ENCODE measurements at regions not wholly inside any gene's neighbourhood (a gene's known extent, or its start where the extent isn't known, plus 50 kb on each side); places are given as distances from the start of the nearest gene placed in this dataset.

- Mint-ChIP-seq H3K4me3 (no peak overlapping the region), H3K4me1 (peaks cover 0 to 2% (median 0%) of the 10 kb centered on the region in 3 donors), H3K36me3 (no peaks in the 10 kb centered on the region), H3K27me3 (no peaks in the 10 kb centered on the region), H3K27ac (peak overlapping the region in 1 of 3 donors; percentile 60), H3K9me3 (peaks cover 2 to 23% (median 4%) of the 10 kb centered on the region in 3 donors)
Observed at GRCh38 chr9:13513286-13513685, 233.8 kb upstream of the MPDZ start.

- Mint-ChIP-seq H3K36me3 (no peaks in the 10 kb centered on the region), H3K27me3 (no peaks in the 10 kb centered on the region), H3K27ac (no peak overlapping the region), H3K4me1 (no peaks in the 10 kb centered on the region), H3K4me3 (no peak overlapping the region), H3K9me3 (peaks cover 2 to 7% (median 2%) of the 10 kb centered on the region in 3 donors)
Observed at GRCh38 chr9:13508681-13509080, 229.2 kb upstream of the MPDZ start.

GRCh38 chr9:13508086-13508485 is 228.6 kb upstream of the MPDZ start:
- Mint-ChIP-seq H3K4me3 (no peak overlapping the region), H3K36me3 (no peaks in the 10 kb centered on the region), H3K4me1 (no peaks in the 10 kb centered on the region), H3K27ac (no peak overlapping the region), H3K27me3 (no peaks in the 10 kb centered on the region), H3K9me3 (peaks cover 2 to 12% (median 6%) of the 10 kb centered on the region in 3 donors)

- no peaks in the 10 kb centered on the region for H3K36me3 Mint-ChIP-seq
- H3K4me3 Mint-ChIP-seq, result no peak overlapping the region
- H3K27ac Mint-ChIP-seq, result no peak overlapping the region
- no peaks in the 10 kb centered on the region for H3K27me3 Mint-ChIP-seq
- H3K4me1 Mint-ChIP-seq, result no peaks in the 10 kb centered on the region
- peaks cover 3 to 12% (median 6%) of the 10 kb centered on the region in 3 donors for H3K9me3 Mint-ChIP-seq
Observed at GRCh38 chr9:13505797-13506196, 226.3 kb upstream of the MPDZ start.

- H3K9me3 Mint-ChIP-seq, result peaks cover 3 to 7% (median 5%) of the 10 kb centered on the region in 3 donors
- no peak overlapping the region for H3K27ac Mint-ChIP-seq
- no peaks in the 10 kb centered on the region for H3K36me3 Mint-ChIP-seq
- H3K27me3 Mint-ChIP-seq, result no peaks in the 10 kb centered on the region
- no peaks in the 10 kb centered on the region for H3K4me1 Mint-ChIP-seq
- H3K4me3 Mint-ChIP-seq, result no peak overlapping the region
Observed at GRCh38 chr9:13503599-13503998, 224.1 kb upstream of the MPDZ start.

GRCh38 chr9:13502484-13502883 is 223.0 kb upstream of the MPDZ start:
- Mint-ChIP-seq H3K27ac (no peak overlapping the region), H3K4me1 (no peaks in the 10 kb centered on the region), H3K4me3 (no peak overlapping the region), H3K27me3 (no peaks in the 10 kb centered on the region), H3K36me3 (no peaks in the 10 kb centered on the region), H3K9me3 (peaks cover 3 to 7% (median 5%) of the 10 kb centered on the region in 3 donors)

GRCh38 chr9:13501018-13501417 is 221.5 kb upstream of the MPDZ start:
- Mint-ChIP-seq H3K4me3 (no peak overlapping the region), H3K4me1 (no peaks in the 10 kb centered on the region), H3K9me3 (peaks cover 5 to 7% (median 5%) of the 10 kb centered on the region in 3 donors), H3K27me3 (no peaks in the 10 kb centered on the region), H3K27ac (no peak overlapping the region), H3K36me3 (no peaks in the 10 kb centered on the region)

GRCh38 chr9:13500034-13500433 is 220.5 kb upstream of the MPDZ start:
- H3K27me3 Mint-ChIP-seq, result no peaks in the 10 kb centered on the region
- H3K27ac Mint-ChIP-seq, result no peak overlapping the region
- H3K4me1 Mint-ChIP-seq, result no peaks in the 10 kb centered on the region
- H3K36me3 Mint-ChIP-seq, result no peaks in the 10 kb centered on the region
- H3K4me3 Mint-ChIP-seq, result no peak overlapping the region
- H3K9me3 Mint-ChIP-seq, result peaks cover 5 to 12% (median 8%) of the 10 kb centered on the region in 3 donors

- no peak overlapping the region for H3K4me3 Mint-ChIP-seq
- H3K36me3 Mint-ChIP-seq, result no peaks in the 10 kb centered on the region
- H3K4me1 Mint-ChIP-seq, result no peaks in the 10 kb centered on the region
- no peak overlapping the region for H3K27ac Mint-ChIP-seq
- H3K27me3 Mint-ChIP-seq, result no peaks in the 10 kb centered on the region
- H3K9me3 Mint-ChIP-seq, result peaks cover 2 to 7% (median 4%) of the 10 kb centered on the region in 3 donors
Observed at GRCh38 chr9:13493697-13494096, 214.2 kb upstream of the MPDZ start.

GRCh38 chr9:13491493-13492424 is 212.3 kb upstream of the MPDZ start:
- H3K27me3 Mint-ChIP-seq, result no peaks in the 10 kb centered on the region
- H3K4me3 Mint-ChIP-seq, result no peak overlapping the region
- no peak overlapping the region for H3K27ac Mint-ChIP-seq

GRCh38 chr9:13491138-13491492 is 211.6 kb upstream of the MPDZ start:
- Mint-ChIP-seq H3K9me3 (peaks cover 2 to 7% (median 4%) of the 10 kb centered on the region in 3 donors), H3K27me3 (no peaks in the 10 kb centered on the region), H3K36me3 (no peaks in the 10 kb centered on the region), H3K27ac (no peak overlapping the region), H3K4me3 (no peak overlapping the region), H3K4me1 (no peaks in the 10 kb centered on the region)

More at GRCh38 chr9:13491493-13492424, 212.3 kb upstream of the MPDZ start:
- H3K4me1 Mint-ChIP-seq, result no peaks in the 10 kb centered on the region
- H3K9me3 Mint-ChIP-seq, result peaks cover 0 to 7% (median 4%) of the 10 kb centered on the region in 3 donors
- H3K36me3 Mint-ChIP-seq, result no peaks in the 10 kb centered on the region

- no peak overlapping the region for H3K27ac Mint-ChIP-seq
- no peak overlapping the region for H3K4me3 Mint-ChIP-seq
- peaks cover 0 to 4% (median 0%) of the 10 kb centered on the region in 3 donors for H3K4me1 Mint-ChIP-seq
- H3K9me3 Mint-ChIP-seq, result peaks cover 0 to 3% (median 2%) of the 10 kb centered on the region in 3 donors
- H3K27me3 Mint-ChIP-seq, result no peaks in the 10 kb centered on the region
- H3K36me3 Mint-ChIP-seq, result no peaks in the 10 kb centered on the region
Observed at GRCh38 chr9:13487936-13488335, 208.4 kb upstream of the MPDZ start.

GRCh38 chr9:13487498-13487897 is 208.0 kb upstream of the MPDZ start:
- peaks cover 0 to 4% (median 0%) of the 10 kb centered on the region in 3 donors for H3K4me1 Mint-ChIP-seq
- peaks cover 0 to 4% (median 3%) of the 10 kb centered on the region in 3 donors for H3K9me3 Mint-ChIP-seq
- H3K27ac Mint-ChIP-seq, result no peak overlapping the region
- no peaks in the 10 kb centered on the region for H3K27me3 Mint-ChIP-seq
- H3K4me3 Mint-ChIP-seq, result no peak overlapping the region
- no peaks in the 10 kb centered on the region for H3K36me3 Mint-ChIP-seq

- Mint-ChIP-seq H3K27me3 (no peaks in the 10 kb centered on the region), H3K36me3 (no peaks in the 10 kb centered on the region), H3K27ac (peak overlapping the region in 1 of 3 donors; percentile 67), H3K4me1 (peaks cover 0 to 4% (median 0%) of the 10 kb centered on the region in 3 donors), H3K4me3 (no peak overlapping the region), H3K9me3 (peaks cover 0 to 4% (median 3%) of the 10 kb centered on the region in 3 donors)
Observed at GRCh38 chr9:13487071-13487470, 207.6 kb upstream of the MPDZ start.

- H3K4me3 Mint-ChIP-seq, result no peak overlapping the region
- peaks cover 0 to 4% (median 3%) of the 10 kb centered on the region in 3 donors for H3K9me3 Mint-ChIP-seq
- H3K4me1 Mint-ChIP-seq, result peaks cover 0 to 4% (median 0%) of the 10 kb centered on the region in 3 donors
- no peaks in the 10 kb centered on the region for H3K27me3 Mint-ChIP-seq
- H3K27ac Mint-ChIP-seq, result no peak overlapping the region
- no peaks in the 10 kb centered on the region for H3K36me3 Mint-ChIP-seq
Observed at GRCh38 chr9:13485068-13485596, 205.6 kb upstream of the MPDZ start.
